ENCODE measurements at regions not wholly inside any gene's neighbourhood (a gene's known extent, or its start where the extent isn't known, plus 50 kb on each side); places are given as distances from the start of the nearest gene placed in this dataset.

- Histone ChIP-seq H3K36me3 (ENCODE audit: control insufficient read depth in 2 of 2, extremely low read depth in 1 of 2, insufficient read depth in 2 of 2, low read length in 2 of 2) (no peaks in the 10 kb centered on the region), H3K9me3 (replicated peaks; ENCODE audit: control insufficient read depth, insufficient read depth, low read length) (no peaks in the 10 kb centered on the region), H3K4me1 (ENCODE audit: control insufficient read depth, extremely low read depth, insufficient read depth, low read length) (peaks cover 2% of the 10 kb centered on the region), H2AFZ (ENCODE audit: low read depth, low read length) (no peak overlapping the region), H3K4me2 (ENCODE audit: insufficient read depth, low read length) (no peak overlapping the region), H3K79me2 (ENCODE audit: control insufficient read depth, insufficient read depth, low read length) (no peaks in the 10 kb centered on the region), H3K27ac (ENCODE audit: insufficient read depth, low read depth, low read length) (no peak overlapping the region), H4K20me1 (replicated peaks; ENCODE audit: control insufficient read depth, extremely low read depth, insufficient read depth, low read length) (no peaks in the 10 kb centered on the region), H3K27me3 (ENCODE audit: control insufficient read depth in 2 of 2, insufficient read depth in 2 of 2, low read length in 2 of 2) (no peaks in the 10 kb centered on the region), H3K4me3 (replicated peaks in 1 of 3; ENCODE audit: insufficient read depth in 1 of 3, low read depth in 1 of 3, low read length in 3 of 3) (no peak overlapping the region), H3K9ac (replicated peaks; ENCODE audit: extremely low read depth, insufficient read depth, low read length) (no peak overlapping the region), H3K9me1 (replicated peaks; ENCODE audit: control insufficient read depth, extremely low read depth, insufficient read depth, low read length) (no peaks in the 10 kb centered on the region)
- TF ChIP-seq FOS (IDR thresholded peaks at IDR 0.05; ENCODE audit: borderline replicate concordance, insufficient read depth, low read length) (no peak), POLR2AphosphoS5 (IDR thresholded peaks at IDR 0.05; ENCODE audit: insufficient read depth, low read depth, low read length) (no peak), MYC (IDR thresholded peaks at IDR 0.05; ENCODE audit: low read depth, low read length) (no peak), JUN (IDR thresholded peaks at IDR 0.05; ENCODE audit: borderline replicate concordance, insufficient read depth, insufficient read length, low read depth) (no peak), GATA2 (IDR thresholded peaks at IDR 0.05; ENCODE audit: insufficient read depth, insufficient read length, low read depth, low read length) (no peak), EZH2 (IDR thresholded peaks at IDR 0.05; ENCODE audit: borderline replicate concordance, low read depth, low read length, severe bottlenecking) (no peak), POLR2A (IDR thresholded peaks at IDR 0.05; ENCODE audit: low read depth, low read length) (no peak)
- TF ChIP-seq, protein P1, sequence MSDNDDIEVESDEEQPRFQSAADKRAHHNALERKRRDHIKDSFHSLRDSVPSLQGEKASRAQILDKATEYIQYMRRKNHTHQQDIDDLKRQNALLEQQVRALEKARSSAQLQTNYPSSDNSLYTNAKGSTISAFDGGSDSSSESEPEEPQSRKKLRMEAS (IDR thresholded peaks at IDR 0.05; ENCODE audit: insufficient read depth, insufficient read length) = no peak
- TF ChIP-seq, protein P2, sequence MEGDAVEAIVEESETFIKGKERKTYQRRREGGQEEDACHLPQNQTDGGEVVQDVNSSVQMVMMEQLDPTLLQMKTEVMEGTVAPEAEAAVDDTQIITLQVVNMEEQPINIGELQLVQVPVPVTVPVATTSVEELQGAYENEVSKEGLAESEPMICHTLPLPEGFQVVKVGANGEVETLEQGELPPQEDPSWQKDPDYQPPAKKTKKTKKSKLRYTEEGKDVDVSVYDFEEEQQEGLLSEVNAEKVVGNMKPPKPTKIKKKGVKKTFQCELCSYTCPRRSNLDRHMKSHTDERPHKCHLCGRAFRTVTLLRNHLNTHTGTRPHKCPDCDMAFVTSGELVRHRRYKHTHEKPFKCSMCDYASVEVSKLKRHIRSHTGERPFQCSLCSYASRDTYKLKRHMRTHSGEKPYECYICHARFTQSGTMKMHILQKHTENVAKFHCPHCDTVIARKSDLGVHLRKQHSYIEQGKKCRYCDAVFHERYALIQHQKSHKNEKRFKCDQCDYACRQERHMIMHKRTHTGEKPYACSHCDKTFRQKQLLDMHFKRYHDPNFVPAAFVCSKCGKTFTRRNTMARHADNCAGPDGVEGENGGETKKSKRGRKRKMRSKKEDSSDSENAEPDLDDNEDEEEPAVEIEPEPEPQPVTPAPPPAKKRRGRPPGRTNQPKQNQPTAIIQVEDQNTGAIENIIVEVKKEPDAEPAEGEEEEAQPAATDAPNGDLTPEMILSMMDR (IDR thresholded peaks at IDR 0.05; ENCODE audit: extremely low read depth in 1 of 2, insufficient read depth in 1 of 2, low read depth in 1 of 2, low read length in 2 of 2) = no peak
- intact Hi-C loops (cut with micrococcal nuclease) = no loop called here
- BruUV-seq (replicated peaks) = no TSS peak
- DNase-seq (ENCODE audit: low read depth, low spot score) (no peak), FAIRE-seq (no peak)
- ChIA-PET POLR2A (no interaction called here), CTCF (no interaction called here)
- dilution Hi-C loops (cut with MboI; ENCODE audit: extremely low pct_ligation_motif_present, low sequenced_read_pairs) = no loop called here
Measured at GRCh38 chr1:232130815-232131480, 499.0 kb downstream of the SIPA1L2 start.

All from endothelial cell of umbilical vein (primary cell).